ENCODE measurements at regions not wholly inside any gene's neighbourhood (a gene's known extent, or its start where the extent isn't known, plus 50 kb on each side); places are given as distances from the start of the nearest gene placed in this dataset.

DNA sequence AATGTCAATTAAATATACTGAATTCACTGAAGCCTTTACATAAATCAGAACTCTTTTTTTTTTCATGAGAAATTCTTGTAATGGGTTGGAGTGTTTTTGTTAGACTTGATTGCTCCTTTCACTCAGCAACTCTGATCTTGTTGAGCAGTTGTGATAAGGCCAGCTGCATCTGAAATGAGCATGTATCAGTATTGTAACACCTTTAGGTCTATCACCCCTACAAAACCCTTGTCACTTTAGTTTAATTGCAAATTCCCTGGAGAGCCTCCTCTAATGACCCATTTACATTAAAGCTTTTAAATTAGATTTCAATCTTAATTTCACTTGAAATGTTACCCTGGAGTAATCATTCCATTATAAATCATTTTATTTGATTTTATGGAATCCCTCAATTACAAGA is 346.8 kb upstream of the TCF4 start:
- TF ChIP-seq, protein P1, sequence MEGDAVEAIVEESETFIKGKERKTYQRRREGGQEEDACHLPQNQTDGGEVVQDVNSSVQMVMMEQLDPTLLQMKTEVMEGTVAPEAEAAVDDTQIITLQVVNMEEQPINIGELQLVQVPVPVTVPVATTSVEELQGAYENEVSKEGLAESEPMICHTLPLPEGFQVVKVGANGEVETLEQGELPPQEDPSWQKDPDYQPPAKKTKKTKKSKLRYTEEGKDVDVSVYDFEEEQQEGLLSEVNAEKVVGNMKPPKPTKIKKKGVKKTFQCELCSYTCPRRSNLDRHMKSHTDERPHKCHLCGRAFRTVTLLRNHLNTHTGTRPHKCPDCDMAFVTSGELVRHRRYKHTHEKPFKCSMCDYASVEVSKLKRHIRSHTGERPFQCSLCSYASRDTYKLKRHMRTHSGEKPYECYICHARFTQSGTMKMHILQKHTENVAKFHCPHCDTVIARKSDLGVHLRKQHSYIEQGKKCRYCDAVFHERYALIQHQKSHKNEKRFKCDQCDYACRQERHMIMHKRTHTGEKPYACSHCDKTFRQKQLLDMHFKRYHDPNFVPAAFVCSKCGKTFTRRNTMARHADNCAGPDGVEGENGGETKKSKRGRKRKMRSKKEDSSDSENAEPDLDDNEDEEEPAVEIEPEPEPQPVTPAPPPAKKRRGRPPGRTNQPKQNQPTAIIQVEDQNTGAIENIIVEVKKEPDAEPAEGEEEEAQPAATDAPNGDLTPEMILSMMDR (IDR thresholded peaks at IDR 0.05) = no peak
- Mint-ChIP-seq H3K9me3 (ENCODE audit: low read depth) (peaks cover 21% of the 10 kb centered on the region), H3K4me1 (ENCODE audit: low read depth) (no peaks in the 10 kb centered on the region), H3K27me3 (ENCODE audit: low read depth) (no peaks in the 10 kb centered on the region), H3K27ac (ENCODE audit: unreplicated experiment) (no peak overlapping the region), H3K4me3 (ENCODE audit: unreplicated experiment) (no peak overlapping the region), H3K36me3 (ENCODE audit: low read depth) (peaks cover 2% of the 10 kb centered on the region)
- DNase-seq (ENCODE audit: low spot score) = no peak

DNA sequence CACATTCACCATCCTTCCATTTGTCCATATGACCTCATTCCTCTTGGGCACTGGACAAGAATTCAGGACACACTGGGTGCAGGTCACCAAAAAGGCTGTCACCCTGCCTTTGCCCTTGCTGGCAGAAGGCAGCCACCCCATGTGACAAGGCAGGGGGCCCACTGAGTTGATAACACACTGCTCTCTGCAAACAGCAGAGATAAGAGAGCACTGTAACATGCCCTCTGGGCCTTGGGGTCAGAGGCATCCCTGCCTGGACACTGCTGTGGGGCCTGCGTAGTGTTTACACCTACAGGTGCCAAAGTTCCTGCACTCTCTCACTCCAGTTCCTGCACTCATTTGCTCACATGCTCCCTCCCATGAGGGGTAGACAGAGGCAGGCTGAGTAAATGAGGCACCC is 344.7 kb upstream of the TCF4 start:
- TF ChIP-seq, protein P1 (IDR thresholded peaks at IDR 0.05) = no peak

DNA sequence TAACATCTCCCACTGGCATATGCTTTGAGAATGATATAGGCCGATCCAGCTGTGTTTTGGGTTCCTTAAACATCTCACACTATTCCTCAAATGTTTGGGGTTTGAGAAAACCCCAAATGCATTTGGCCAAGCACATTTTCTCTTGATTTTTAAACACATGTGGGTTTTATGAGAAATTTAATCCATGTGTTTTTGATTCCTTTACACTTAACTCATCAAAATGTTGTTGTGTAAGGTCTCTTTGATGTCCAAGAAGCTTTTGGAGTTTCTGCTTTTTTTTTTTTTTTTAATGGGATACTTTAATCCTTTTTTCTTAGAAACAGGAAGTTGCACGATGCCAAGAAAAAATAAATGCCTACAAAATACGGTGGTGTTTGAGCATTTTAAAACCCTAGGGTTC is 339.8 kb upstream of the TCF4 start:
- Mint-ChIP-seq H3K27me3 (ENCODE audit: low read depth) (no peaks in the 10 kb centered on the region), H3K27ac (ENCODE audit: unreplicated experiment) (no peak overlapping the region), H3K4me3 (ENCODE audit: unreplicated experiment) (no peak overlapping the region), H3K9me3 (ENCODE audit: low read depth) (peaks cover 2% of the 10 kb centered on the region), H3K36me3 (ENCODE audit: low read depth) (no peaks in the 10 kb centered on the region), H3K4me1 (ENCODE audit: low read depth) (no peaks in the 10 kb centered on the region)
- DNase-seq (ENCODE audit: low spot score) = no peak
- TF ChIP-seq, protein P1 (IDR thresholded peaks at IDR 0.05) = no peak

More for the DNA sequence above, 344.7 kb upstream of the TCF4 start:
- Mint-ChIP-seq H3K36me3 (ENCODE audit: low read depth) (peaks cover 2% of the 10 kb centered on the region), H3K4me1 (ENCODE audit: low read depth) (no peaks in the 10 kb centered on the region), H3K27ac (ENCODE audit: unreplicated experiment) (no peak overlapping the region), H3K27me3 (ENCODE audit: low read depth) (no peaks in the 10 kb centered on the region), H3K9me3 (ENCODE audit: low read depth) (peaks cover 19% of the 10 kb centered on the region), H3K4me3 (ENCODE audit: unreplicated experiment) (no peak overlapping the region)
- DNase-seq (ENCODE audit: low spot score) = no peak

DNA sequence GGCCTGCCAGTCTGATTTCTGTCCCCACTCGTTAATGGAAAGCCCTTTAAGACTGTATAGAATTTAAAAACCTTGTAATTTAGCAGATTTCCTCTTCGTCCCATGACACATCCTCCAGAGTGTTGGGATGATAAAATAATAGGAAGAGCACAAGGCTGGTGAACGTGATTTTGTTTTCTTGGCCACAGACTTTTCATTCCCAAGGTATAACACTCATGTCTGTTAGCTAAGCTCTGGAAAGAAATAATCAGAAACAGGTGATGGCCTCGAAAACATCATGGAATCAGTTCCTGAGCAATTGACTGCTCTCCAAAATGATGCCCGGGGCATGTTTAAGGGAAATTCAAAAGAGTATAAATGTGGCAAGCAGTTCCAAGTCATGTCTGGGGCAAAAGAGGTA is 337.8 kb upstream of the TCF4 start:
- Mint-ChIP-seq H3K27ac (ENCODE audit: unreplicated experiment) (no peak overlapping the region), H3K36me3 (ENCODE audit: low read depth) (no peaks in the 10 kb centered on the region), H3K4me1 (ENCODE audit: low read depth) (no peaks in the 10 kb centered on the region), H3K27me3 (ENCODE audit: low read depth) (no peaks in the 10 kb centered on the region), H3K4me3 (ENCODE audit: unreplicated experiment) (no peak overlapping the region), H3K9me3 (ENCODE audit: low read depth) (peaks cover 5% of the 10 kb centered on the region)
- TF ChIP-seq, protein P1 (IDR thresholded peaks at IDR 0.05) = no peak
- no peak for DNase-seq (ENCODE audit: low spot score)

DNA sequence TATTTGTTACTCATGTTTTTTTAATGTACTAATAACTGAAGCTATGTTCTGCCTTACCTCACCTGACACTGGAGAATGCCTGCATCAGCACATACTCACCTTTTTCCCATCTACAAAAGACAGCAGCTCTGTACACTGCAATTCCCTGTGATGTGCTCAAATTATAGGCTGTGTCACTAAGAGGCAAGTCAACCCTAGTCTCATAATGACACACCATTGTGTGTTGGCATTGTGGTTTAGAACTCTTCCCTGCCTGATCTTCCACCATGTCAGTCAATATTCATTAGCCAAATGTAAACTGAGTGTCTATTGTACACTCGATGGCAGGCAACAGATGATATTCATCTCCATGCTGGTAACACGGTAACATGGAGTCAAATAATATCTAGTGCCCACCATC is 332.1 kb upstream of the TCF4 start:
- Mint-ChIP-seq H3K36me3 (ENCODE audit: low read depth) (peaks cover 2% of the 10 kb centered on the region), H3K4me1 (ENCODE audit: low read depth) (peaks cover 5% of the 10 kb centered on the region), H3K9me3 (ENCODE audit: low read depth) (peaks cover 5% of the 10 kb centered on the region), H3K27me3 (ENCODE audit: low read depth) (no peaks in the 10 kb centered on the region), H3K4me3 (ENCODE audit: unreplicated experiment) (no peak overlapping the region), H3K27ac (ENCODE audit: unreplicated experiment) (no peak overlapping the region)
- TF ChIP-seq, protein P1 (IDR thresholded peaks at IDR 0.05) = no peak
- DNase-seq (ENCODE audit: low spot score) = no peak
